Activated CD4-positive, alpha-beta memory T cell treated with anti-CD3 and anti-CD28 coated beads for 36 hours (primary cell): ENCODE measurements at regions not wholly inside any gene's neighbourhood (a gene's known extent, or its start where the extent isn't known, plus 50 kb on each side); places are given as distances from the start of the nearest gene placed in this dataset.

Experiments used
- CTCF ChIA-PET: fragments of 350-600 bp; sonication (Branson Sonifier 250); formaldehyde crosslinking; loops from one replicate; lab custom pipeline; 2021; ENCODE audit warnings: antibody characterized with exemption, inconsistent platforms; lab: Charles Lee
- POLR2A ChIA-PET: fragments of 350-600 bp; sonication (Branson Sonifier 250); formaldehyde crosslinking; loops from one replicate; lab custom pipeline; 2021; ENCODE audit warnings: antibody characterized with exemption; lab: Charles Lee
- DNase-seq: peaks from one replicate; pipeline ENCODE4 v3.0.0-alpha.2; 2020
- H3K27ac Mint-ChIP-seq: one replicate; pipeline ENCODE4 v1.8.0; 2021; ENCODE audit warnings: mixed read lengths
- H3K27me3 Mint-ChIP-seq: one replicate; pipeline ENCODE4 v1.8.0; 2021; ENCODE audit warnings: mixed read lengths
- H3K36me3 Mint-ChIP-seq: one replicate; pipeline ENCODE4 v1.8.0; 2021; ENCODE audit warnings: mixed read lengths
- H3K4me1 Mint-ChIP-seq: one replicate; pipeline ENCODE4 v1.8.0; 2021; ENCODE audit warnings: low read depth, mixed read lengths
- H3K4me3 Mint-ChIP-seq: one replicate; pipeline ENCODE4 v1.8.0; 2021; ENCODE audit warnings: mild to moderate bottlenecking, mixed read lengths
- H3K9me3 Mint-ChIP-seq: one replicate; pipeline ENCODE4 v1.8.0; 2021; ENCODE audit warnings: mixed read lengths
- intact Hi-C: fragments of 100-400 bp; cut with micrococcal nuclease; formaldehyde crosslinking; loops from one replicate; pipeline ENCODE4 v1.15.1; 2023

DNA sequence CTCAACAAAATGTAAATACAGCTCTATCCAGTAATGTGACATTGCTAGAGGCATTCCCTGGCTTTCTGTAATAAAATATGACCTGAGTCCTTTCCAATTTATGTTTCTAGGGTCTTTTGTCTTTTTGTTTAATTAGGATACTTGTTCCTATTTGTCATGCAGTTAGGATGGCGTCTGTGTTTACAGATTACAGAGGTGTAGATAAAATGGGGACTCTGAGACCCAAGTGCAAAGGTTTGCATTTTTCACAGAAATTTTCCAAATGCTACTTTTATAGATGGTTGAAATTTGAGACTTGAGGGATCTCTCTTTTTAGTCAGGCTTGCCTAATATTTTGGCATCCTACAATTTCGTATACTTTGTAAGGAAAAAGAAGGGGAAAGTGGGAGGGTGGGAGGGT, 332.4 kb downstream of the PTEN start:
- no peaks in the 10 kb centered on the region for H3K36me3 Mint-ChIP-seq
- ChIA-PET CTCF (interaction anchor here (1.2 to 1.4 kb wide), 2 partner anchors 75 to 104 kb away, joined by 3 to 6 read pairs; no protein-coding TSS in a partner anchor), POLR2A (no interaction called here)
- DNase-seq, result no peak
- H3K9me3 Mint-ChIP-seq, result no peaks in the 10 kb centered on the region
- no peaks in the 10 kb centered on the region for H3K27me3 Mint-ChIP-seq
- H3K4me3 Mint-ChIP-seq, result no peak overlapping the region
- H3K27ac Mint-ChIP-seq, result no peak overlapping the region
- intact Hi-C loops, result no loop called here
- peaks cover 32% of the 10 kb centered on the region for H3K4me1 Mint-ChIP-seq

DNA sequence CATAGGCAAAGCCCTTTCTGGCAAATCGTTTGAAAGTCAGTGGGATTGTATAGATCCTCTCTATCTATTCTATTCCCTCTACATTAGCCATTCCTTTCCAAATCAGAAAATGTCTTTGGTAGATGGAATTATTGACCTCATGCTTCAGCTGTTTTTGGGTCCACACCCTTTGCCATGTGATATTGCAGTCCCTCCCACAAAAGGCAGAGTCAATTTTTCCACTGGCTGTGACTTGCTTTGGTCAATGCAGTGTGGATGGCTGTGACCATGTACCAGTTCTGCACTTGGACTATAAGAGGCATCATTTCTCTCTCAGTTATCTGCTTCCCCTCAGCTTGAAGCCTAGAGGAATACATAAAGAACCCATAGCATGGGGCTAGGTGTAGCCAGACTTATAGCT, 332.9 kb downstream of the PTEN start:
- intact Hi-C loops, result no loop called here
- DNase-seq, result no peak
- no peak overlapping the region for H3K4me3 Mint-ChIP-seq
- H3K4me1 Mint-ChIP-seq, result peaks cover 32% of the 10 kb centered on the region
- H3K27me3 Mint-ChIP-seq, result no peaks in the 10 kb centered on the region
- CTCF ChIA-PET, result no interaction called here
- H3K36me3 Mint-ChIP-seq, result no peaks in the 10 kb centered on the region
- H3K9me3 Mint-ChIP-seq, result no peaks in the 10 kb centered on the region
- no peak overlapping the region for H3K27ac Mint-ChIP-seq
- POLR2A ChIA-PET, result no interaction called here

GRCh38 chr10:88198023-88198422, 334.6 kb downstream of the PTEN start:
- Mint-ChIP-seq H3K27me3 (no peaks in the 10 kb centered on the region), H3K27ac (no peak overlapping the region), H3K36me3 (no peaks in the 10 kb centered on the region), H3K4me1 (peaks cover 30% of the 10 kb centered on the region), H3K9me3 (no peaks in the 10 kb centered on the region), H3K4me3 (no peak overlapping the region)
- DNase-seq, result no peak
- intact Hi-C loops, result no loop called here
- CTCF ChIA-PET, result no interaction called here
- POLR2A ChIA-PET, result no interaction called here

GRCh38 chr10:88200312-88201032, 337.0 kb downstream of the PTEN start:
- ChIA-PET POLR2A (no interaction called here), CTCF (no interaction called here)
- intact Hi-C loops, result no loop called here
- Mint-ChIP-seq H3K27ac (no peak overlapping the region), H3K27me3 (no peaks in the 10 kb centered on the region), H3K4me3 (no peak overlapping the region), H3K9me3 (no peaks in the 10 kb centered on the region), H3K36me3 (no peaks in the 10 kb centered on the region), H3K4me1 (peaks cover 6% of the 10 kb centered on the region)
- DNase-seq, result no peak

DNA sequence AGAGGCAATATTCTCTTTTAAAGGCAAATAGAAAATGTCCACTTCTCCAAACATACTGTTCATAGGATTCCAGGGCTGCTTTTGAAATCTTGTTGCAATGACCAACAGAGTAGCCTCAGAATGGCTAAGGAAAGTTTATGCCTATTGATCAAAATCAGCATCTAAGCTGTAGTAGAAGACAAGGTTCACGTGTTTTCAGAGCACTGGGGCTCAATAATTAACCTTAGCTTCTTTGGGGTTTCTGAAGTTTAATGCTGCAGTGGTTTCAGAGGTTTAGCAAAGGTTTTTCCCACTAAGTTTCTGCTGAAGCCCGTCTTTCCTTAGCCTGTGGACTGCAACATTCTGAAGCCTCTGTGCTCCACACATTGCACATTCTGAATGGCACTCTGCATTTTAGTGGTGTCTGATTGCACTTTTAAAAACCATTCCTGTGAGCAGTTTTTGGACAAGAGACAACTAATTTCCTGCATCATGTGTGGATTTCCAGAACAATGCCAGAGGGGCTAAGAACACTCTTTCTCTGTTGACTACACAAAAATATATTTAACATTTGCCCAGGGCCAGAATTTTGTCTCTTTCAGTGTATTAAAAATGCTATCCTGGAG, 342.5 kb downstream of the PTEN start:
- intact Hi-C loops, result no loop called here
- H3K9me3 Mint-ChIP-seq, result no peaks in the 10 kb centered on the region
- no peak overlapping the region for H3K27ac Mint-ChIP-seq
- no peak for DNase-seq
- H3K36me3 Mint-ChIP-seq, result no peaks in the 10 kb centered on the region
- no peak overlapping the region for H3K4me3 Mint-ChIP-seq
- no peaks in the 10 kb centered on the region for H3K27me3 Mint-ChIP-seq
- ChIA-PET POLR2A (no interaction called here), CTCF (no interaction called here)
- no peaks in the 10 kb centered on the region for H3K4me1 Mint-ChIP-seq

DNA sequence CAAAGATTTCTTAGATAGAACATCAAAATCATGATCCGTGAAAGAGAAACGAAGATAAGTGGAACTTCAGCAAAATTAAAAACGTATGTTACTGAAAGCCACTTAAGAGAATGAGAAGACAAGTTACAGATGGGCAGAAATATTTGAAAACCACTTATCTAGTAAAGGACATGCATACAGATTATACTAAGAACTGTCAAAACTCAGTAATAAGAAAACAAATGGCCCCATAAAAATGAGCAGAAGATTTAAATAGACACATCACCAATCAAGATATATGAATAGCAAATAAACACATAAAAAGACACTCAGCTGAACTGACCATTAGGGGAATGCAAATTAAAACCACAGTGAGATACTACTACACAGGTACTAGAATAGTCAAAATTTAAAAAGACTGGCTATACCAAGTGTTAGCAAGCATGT, 343.7 kb downstream of the PTEN start:
- no peaks in the 10 kb centered on the region for H3K9me3 Mint-ChIP-seq
- no peaks in the 10 kb centered on the region for H3K36me3 Mint-ChIP-seq
- no peak for DNase-seq
- ChIA-PET CTCF (no interaction called here), POLR2A (no interaction called here)
- H3K27me3 Mint-ChIP-seq, result no peaks in the 10 kb centered on the region
- H3K4me3 Mint-ChIP-seq, result no peak overlapping the region
- intact Hi-C loops, result no loop called here
- H3K4me1 Mint-ChIP-seq, result peaks cover 2% of the 10 kb centered on the region
- H3K27ac Mint-ChIP-seq, result no peak overlapping the region

GRCh38 chr10:88209231-88209630, 345.8 kb downstream of the PTEN start:
- Mint-ChIP-seq H3K27ac (no peak overlapping the region), H3K27me3 (no peaks in the 10 kb centered on the region), H3K36me3 (no peaks in the 10 kb centered on the region), H3K4me1 (peaks cover 4% of the 10 kb centered on the region), H3K4me3 (no peak overlapping the region), H3K9me3 (no peaks in the 10 kb centered on the region)
- intact Hi-C loops, result no loop called here
- POLR2A ChIA-PET, result no interaction called here
- DNase-seq, result no peak
- CTCF ChIA-PET, result no interaction called here

DNA sequence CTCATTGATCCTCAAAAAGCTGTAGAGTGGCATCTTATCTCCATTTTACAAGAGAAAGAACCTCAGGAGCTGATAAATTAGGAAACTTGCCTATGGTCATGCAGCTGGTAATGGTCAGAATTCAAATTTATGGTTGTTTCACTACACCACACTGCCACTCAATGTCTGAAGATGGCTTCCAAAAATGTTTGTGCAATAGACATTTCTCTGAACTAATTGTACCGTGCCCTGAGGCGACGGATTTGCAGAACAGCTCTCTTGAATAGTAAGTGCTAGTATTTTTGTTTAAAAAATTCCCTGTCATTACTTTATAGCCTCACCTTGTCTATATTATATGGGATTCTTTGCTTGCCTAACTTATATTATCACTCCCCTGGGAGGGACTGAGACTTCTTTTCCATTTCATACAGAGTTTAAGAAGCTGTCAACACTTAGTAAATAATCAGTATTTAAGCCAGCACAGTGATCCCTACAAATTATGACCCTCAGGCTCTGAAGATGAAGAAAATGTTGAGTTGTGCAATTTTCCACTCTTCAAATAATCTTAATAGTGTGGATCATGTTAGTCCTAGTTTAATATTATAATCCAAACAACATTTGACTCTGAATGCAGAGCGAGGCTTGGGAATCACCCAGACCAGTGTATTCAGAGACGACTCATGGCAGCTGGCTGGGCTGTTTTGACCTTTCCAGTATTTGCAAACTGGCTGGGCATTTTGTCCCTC, 346.6 kb downstream of the PTEN start:
- Mint-ChIP-seq H3K36me3 (no peaks in the 10 kb centered on the region), H3K4me3 (no peak overlapping the region), H3K27ac (no peak overlapping the region), H3K4me1 (peaks cover 4% of the 10 kb centered on the region), H3K9me3 (no peaks in the 10 kb centered on the region), H3K27me3 (no peaks in the 10 kb centered on the region)
- CTCF ChIA-PET, result no interaction called here
- intact Hi-C loops, result no loop called here
- POLR2A ChIA-PET, result no interaction called here
- no peak for DNase-seq

DNA sequence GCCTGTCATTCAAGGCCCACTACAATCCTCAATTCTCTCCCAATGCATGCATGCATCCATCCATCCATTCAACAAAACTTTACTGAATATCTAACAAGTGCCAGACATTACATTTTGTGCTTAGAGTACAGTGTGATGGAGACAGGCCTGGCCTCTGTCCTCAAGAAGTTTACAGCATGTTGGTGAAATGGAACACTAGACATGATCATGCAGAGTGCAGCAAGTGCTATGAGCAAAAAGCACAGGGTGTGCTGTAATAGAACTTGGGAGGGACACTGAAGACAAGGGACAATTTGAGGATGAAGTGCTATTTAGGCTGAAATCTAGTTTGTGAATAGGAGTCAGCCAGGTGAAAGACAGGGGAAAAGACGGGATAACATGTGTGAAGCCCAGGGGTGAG, 347.8 kb downstream of the PTEN start:
- Mint-ChIP-seq H3K27ac (no peak overlapping the region), H3K4me3 (no peak overlapping the region), H3K4me1 (peaks cover 4% of the 10 kb centered on the region), H3K36me3 (no peaks in the 10 kb centered on the region), H3K27me3 (no peaks in the 10 kb centered on the region), H3K9me3 (no peaks in the 10 kb centered on the region)
- POLR2A ChIA-PET, result no interaction called here
- CTCF ChIA-PET, result no interaction called here
- intact Hi-C loops, result no loop called here
- no peak for DNase-seq

DNA sequence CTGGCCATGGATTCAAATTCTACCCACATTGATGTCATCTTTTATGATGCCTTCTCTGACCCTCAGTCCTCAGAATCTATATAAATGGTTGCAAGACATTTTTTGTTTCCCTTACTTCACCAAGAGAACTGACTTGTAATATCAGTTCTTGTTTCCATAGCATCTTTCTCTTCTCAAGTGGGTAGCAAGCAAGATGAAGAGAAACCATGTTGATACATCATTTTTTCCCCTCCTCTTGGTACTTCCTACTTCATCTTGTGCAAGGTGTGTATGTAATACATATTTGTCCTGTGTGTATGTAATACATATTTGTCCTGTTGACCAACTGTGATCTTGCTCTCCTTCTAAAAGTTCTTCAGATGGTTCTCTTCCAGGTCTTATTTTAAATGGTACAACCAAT, 348.6 kb downstream of the PTEN start:
- H3K36me3 Mint-ChIP-seq, result no peaks in the 10 kb centered on the region
- no peak for DNase-seq
- peaks cover 4% of the 10 kb centered on the region for H3K4me1 Mint-ChIP-seq
- ChIA-PET POLR2A (no interaction called here), CTCF (no interaction called here)
- H3K27ac Mint-ChIP-seq, result no peak overlapping the region
- H3K9me3 Mint-ChIP-seq, result no peaks in the 10 kb centered on the region
- intact Hi-C loops, result no loop called here
- no peak overlapping the region for H3K4me3 Mint-ChIP-seq
- H3K27me3 Mint-ChIP-seq, result no peaks in the 10 kb centered on the region

DNA sequence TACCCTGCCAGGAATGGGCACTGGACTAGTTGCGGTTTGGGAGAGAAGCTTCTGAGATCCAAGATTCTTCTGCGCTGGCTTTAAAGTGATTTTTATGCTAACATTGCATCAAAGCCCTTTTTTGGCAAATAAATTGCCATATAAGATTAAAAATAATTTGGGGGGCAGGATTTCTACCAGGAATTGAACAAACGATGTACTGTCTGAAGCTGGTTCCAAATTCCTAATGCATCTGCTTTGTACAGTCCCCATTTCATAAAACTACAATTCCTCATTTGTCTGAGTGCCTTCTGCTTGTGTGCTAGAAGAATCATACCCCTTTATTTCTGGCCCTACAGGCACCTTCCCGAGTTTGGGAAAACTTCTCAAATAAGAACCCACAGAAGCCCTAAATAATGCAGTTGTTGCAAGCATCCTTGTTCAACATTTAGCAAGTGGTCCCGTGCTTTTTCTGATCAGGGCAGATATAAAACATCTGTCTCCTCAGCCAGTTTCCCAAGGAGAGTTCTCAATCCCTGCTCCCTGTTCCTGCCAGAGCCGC, 349.7 kb downstream of the PTEN start:
- intact Hi-C loops, result no loop called here
- H3K9me3 Mint-ChIP-seq, result no peaks in the 10 kb centered on the region
- no peak overlapping the region for H3K4me3 Mint-ChIP-seq
- H3K27ac Mint-ChIP-seq, result no peak overlapping the region
- no peaks in the 10 kb centered on the region for H3K36me3 Mint-ChIP-seq
- ChIA-PET POLR2A (no interaction called here), CTCF (no interaction called here)
- no peak for DNase-seq
- no peaks in the 10 kb centered on the region for H3K27me3 Mint-ChIP-seq
- H3K4me1 Mint-ChIP-seq, result peaks cover 4% of the 10 kb centered on the region

GRCh38 chr10:88216976-88217375, 353.6 kb downstream of the PTEN start:
- Mint-ChIP-seq H3K9me3 (no peaks in the 10 kb centered on the region), H3K4me3 (no peak overlapping the region), H3K27ac (no peak overlapping the region), H3K27me3 (no peaks in the 10 kb centered on the region), H3K36me3 (no peaks in the 10 kb centered on the region), H3K4me1 (peaks cover 3% of the 10 kb centered on the region)
- ChIA-PET POLR2A (no interaction called here), CTCF (no interaction called here)
- intact Hi-C loops, result no loop called here
- no peak for DNase-seq
